HEK293 (cell line): ENCODE measurements at regions not wholly inside any gene's neighbourhood (a gene's known extent, or its start where the extent isn't known, plus 50 kb on each side); places are given as distances from the start of the nearest gene placed in this dataset.
A peak's percentile ranks its signal among the peaks of the same experiment; 100 is the strongest.

ENCODE experiments used
- CTCF ChIA-PET: fragments of 350-600 bp; formaldehyde crosslinking; extraction: SDS; loops from one replicate; lab custom pipeline; 2021; ENCODE audit warnings: antibody characterized with exemption; lab: Yijun Ruan, JAX
- POLR2A ChIA-PET: fragments of 300-600 bp; formaldehyde crosslinking; extraction: SDS; loops from one replicate; lab custom pipeline; 2020; ENCODE audit warnings: antibody characterized with exemption, inconsistent platforms; lab: Yijun Ruan, JAX
- H3K27ac ChIP-seq: fragments of 200-500 bp; sonication (Bioruptor generic); 2 replicates; pipeline ENCODE4 v1.5.1; 2014; ENCODE audit warnings: low read depth, low read length, control low read depth, inconsistent platforms; ENCODE audit errors: extremely low read depth
- H3K36me3 ChIP-seq, 2 experiments: fragments of 200-500 bp in 1 of 2; sonication (Bioruptor generic) in 1 of 2; 1 replicate in 1 of 2; 2 replicates in 1 of 2; pipeline ENCODE4 v1.5.1; 2014 to 2017; ENCODE audit warnings: inconsistent platforms in 2 of 2, low read length in 2 of 2; ENCODE audit not compliant: control insufficient read depth in 2 of 2, insufficient read depth in 1 of 2
- H3K4me1 ChIP-seq: fragments of 200-500 bp; sonication (Bioruptor generic); 2 replicates; pipeline ENCODE4 v1.5.1; 2014; ENCODE audit warnings: mild to moderate bottlenecking, low read length, inconsistent platforms; ENCODE audit not compliant: control insufficient read depth, insufficient read depth
- H3K4me3 ChIP-seq: 2 replicates; pipeline ENCODE4 v1.5.1; 2011; ENCODE audit warnings: low read depth, mild to moderate bottlenecking, control low read depth, low read length, moderate library complexity
- H3K9me3 ChIP-seq: fragments of 200-500 bp; sonication (Bioruptor generic); 2 replicates; pipeline ENCODE4 v1.5.1; 2014; ENCODE audit warnings: low read depth, low read length, inconsistent platforms; ENCODE audit not compliant: control insufficient read depth, insufficient read depth
- GLI4 ChIP-seq: fragments of 450-650 bp; formaldehyde crosslinking; IDR thresholded peaks from 2 replicates; pipeline ENCODE4 v1.5.1; 2016; ENCODE audit warnings: missing biosample characterization, missing genetic modification characterization
- GLIS1 ChIP-seq: fragments of 450-650 bp; formaldehyde crosslinking; IDR thresholded peaks from 2 replicates; pipeline ENCODE4 v1.5.1; 2016; ENCODE audit warnings: missing biosample characterization, missing genetic modification characterization
- HOXA7 ChIP-seq: sonication (generic); formaldehyde crosslinking; IDR thresholded peaks from 2 replicates; pipeline ENCODE4 v1.8.1; 2022; ENCODE audit warnings: missing genetic modification reagents, borderline replicate concordance
- OSR2 ChIP-seq: fragments of 450-650 bp; formaldehyde crosslinking; IDR thresholded peaks from 2 replicates; pipeline ENCODE4 v1.5.1; 2016; ENCODE audit warnings: missing biosample characterization, missing genetic modification characterization
- SCRT2 ChIP-seq: fragments of 450-650 bp; formaldehyde crosslinking; IDR thresholded peaks from 2 replicates; pipeline ENCODE4 v1.5.1; 2016; ENCODE audit warnings: missing biosample characterization, missing genetic modification characterization
- ZBTB8A ChIP-seq: fragments of 450-650 bp; formaldehyde crosslinking; IDR thresholded peaks from 2 replicates; pipeline ENCODE4 v1.5.1; 2016; ENCODE audit warnings: missing biosample characterization, missing genetic modification characterization
- ZFP3 ChIP-seq: fragments of 450-650 bp; formaldehyde crosslinking; IDR thresholded peaks from 2 replicates; pipeline ENCODE4 v1.5.1; 2016; ENCODE audit warnings: low read depth, missing biosample characterization, missing genetic modification characterization
- ZIC2 ChIP-seq: fragments of 450-650 bp; formaldehyde crosslinking; IDR thresholded peaks from 2 replicates; pipeline ENCODE4 v1.5.1; 2016; ENCODE audit warnings: missing biosample characterization, missing genetic modification characterization
- ZNF132 ChIP-seq: fragments of 450-650 bp; formaldehyde crosslinking; IDR thresholded peaks from 2 replicates; pipeline ENCODE4 v1.5.1; 2017; ENCODE audit warnings: missing biosample characterization, missing genetic modification characterization, borderline replicate concordance
- ZNF211 ChIP-seq: fragments of 450-650 bp; formaldehyde crosslinking; IDR thresholded peaks from 2 replicates; pipeline ENCODE4 v1.5.1; 2016; ENCODE audit warnings: low read depth, missing biosample characterization, missing genetic modification characterization
- ZNF26 ChIP-seq: fragments of 450-650 bp; formaldehyde crosslinking; IDR thresholded peaks from 2 replicates; pipeline ENCODE4 v1.5.1; 2016; ENCODE audit warnings: missing biosample characterization, missing genetic modification characterization
- ZNF302 ChIP-seq: fragments of 450-650 bp; formaldehyde crosslinking; IDR thresholded peaks from 2 replicates; pipeline ENCODE4 v1.5.1; 2016; ENCODE audit warnings: missing biosample characterization, missing genetic modification characterization, low read depth
- ZNF350 ChIP-seq: fragments of 450-650 bp; formaldehyde crosslinking; IDR thresholded peaks from 2 replicates; pipeline ENCODE4 v1.5.0; 2017; ENCODE audit warnings: missing biosample characterization, mild to moderate bottlenecking, missing genetic modification characterization
- ZNF473 ChIP-seq: fragments of 450-650 bp; formaldehyde crosslinking; IDR thresholded peaks from 2 replicates; pipeline ENCODE4 v1.5.1; 2017; ENCODE audit warnings: missing biosample characterization, missing genetic modification characterization
- ZNF513 ChIP-seq: fragments of 450-650 bp; IDR thresholded peaks from 2 replicates; pipeline ENCODE4 v1.5.1; 2018; ENCODE audit warnings: missing biosample characterization, missing genetic modification characterization
- ZNF529 ChIP-seq: fragments of 450-650 bp; formaldehyde crosslinking; IDR thresholded peaks from 2 replicates; pipeline ENCODE4 v1.5.1; 2017; ENCODE audit warnings: missing genetic modification characterization, missing biosample characterization; ENCODE audit not compliant: insufficient replicate concordance
- ZNF530 ChIP-seq: fragments of 450-650 bp; formaldehyde crosslinking; IDR thresholded peaks from 2 replicates; pipeline ENCODE4 v1.5.1; 2016; ENCODE audit warnings: low read depth, missing biosample characterization, missing genetic modification characterization
- ZNF600 ChIP-seq: fragments of 450-650 bp; formaldehyde crosslinking; IDR thresholded peaks from 2 replicates; pipeline ENCODE4 v1.5.1; 2016; ENCODE audit warnings: missing biosample characterization, missing genetic modification characterization
- ZNF610 ChIP-seq: fragments of 450-650 bp; formaldehyde crosslinking; IDR thresholded peaks from 2 replicates; pipeline ENCODE4 v1.5.1; 2016; ENCODE audit warnings: missing biosample characterization, missing genetic modification characterization, borderline replicate concordance
- ZNF621 ChIP-seq: fragments of 450-650 bp; formaldehyde crosslinking; IDR thresholded peaks from 2 replicates; pipeline ENCODE4 v1.5.1; 2017; ENCODE audit warnings: missing biosample characterization, missing genetic modification characterization
- ZNF664 ChIP-seq: fragments of 450-650 bp; formaldehyde crosslinking; IDR thresholded peaks from 2 replicates; pipeline ENCODE4 v1.5.1; 2016; ENCODE audit warnings: missing biosample characterization, missing genetic modification characterization
- ZNF768 ChIP-seq: fragments of 450-650 bp; formaldehyde crosslinking; IDR thresholded peaks from 2 replicates; pipeline ENCODE4 v1.5.1; 2018; ENCODE audit warnings: missing biosample characterization, mild to moderate bottlenecking, missing genetic modification characterization
- ZNF785 ChIP-seq: fragments of 450-650 bp; formaldehyde crosslinking; IDR thresholded peaks from 2 replicates; pipeline ENCODE4 v1.5.1; 2016; ENCODE audit warnings: missing biosample characterization, missing genetic modification characterization
- TF ChIP-seq, protein P1 (sequence below): fragments of 450-650 bp; formaldehyde crosslinking; IDR thresholded peaks from 2 replicates; pipeline ENCODE4 v1.5.1; 2016; ENCODE audit warnings: missing biosample characterization, missing genetic modification characterization, borderline replicate concordance
- TF ChIP-seq, protein P2 (sequence below): fragments of 450-650 bp; formaldehyde crosslinking; IDR thresholded peaks from 2 replicates; pipeline ENCODE4 v1.5.1; 2017; ENCODE audit warnings: missing biosample characterization, missing genetic modification characterization
- TF ChIP-seq, protein P3 (sequence below): fragments of 450-650 bp; formaldehyde crosslinking; IDR thresholded peaks from 2 replicates; pipeline ENCODE4 v1.5.1; 2016; ENCODE audit warnings: missing biosample characterization, missing genetic modification characterization

DNA sequence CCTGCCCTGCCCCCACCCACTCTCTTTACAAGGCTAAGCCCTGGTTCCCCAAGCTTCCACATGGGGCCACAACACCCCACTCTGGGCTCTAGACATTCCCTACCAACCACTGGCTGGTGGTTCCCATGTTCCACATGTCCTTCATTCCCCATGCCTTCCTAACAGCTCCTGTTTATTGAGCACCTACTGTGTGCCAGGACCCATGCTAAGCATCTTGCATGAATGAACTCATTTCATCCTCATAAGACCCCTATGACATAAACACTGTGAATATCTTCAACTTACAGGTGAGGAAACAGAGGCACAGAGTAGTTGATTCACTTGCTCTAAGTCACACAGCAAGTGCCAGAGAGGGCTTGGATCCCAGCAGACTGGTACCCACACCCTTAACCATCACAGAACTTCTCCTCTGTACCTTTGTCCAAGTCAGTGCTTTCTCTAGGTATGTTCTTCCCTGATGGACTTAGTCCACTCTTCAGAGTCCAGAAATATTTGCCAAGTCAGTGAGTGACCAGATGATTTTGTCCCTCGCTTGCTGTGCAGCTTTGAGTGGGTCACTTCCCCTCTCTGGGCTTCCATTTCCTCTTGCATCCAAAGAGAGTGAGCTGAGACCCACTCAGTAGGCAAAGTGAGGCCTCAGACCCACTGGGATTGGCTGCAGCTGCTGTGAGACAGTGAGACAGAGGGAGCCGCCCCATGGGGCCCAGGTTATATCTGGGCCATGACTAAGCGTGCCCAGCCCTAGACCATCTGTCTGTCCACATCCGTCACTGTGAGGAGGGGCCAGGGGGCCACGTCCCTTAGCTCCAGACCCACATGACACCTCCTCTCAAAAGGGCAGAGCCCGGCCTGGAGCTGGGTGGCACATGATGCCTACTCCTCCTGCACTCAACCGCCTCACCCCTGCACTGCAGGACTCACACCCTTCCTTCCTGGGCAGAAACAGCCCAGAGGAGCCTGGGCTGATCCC is 132.4 kb downstream of the MN1 start:
- CTCF ChIA-PET: interaction anchor here (0.6 kb wide), 1 partner anchor 213 kb away, joined by 4 read pairs; no protein-coding TSS in a partner anchor
- TF ChIP-seq ZNF768 (peak; percentile 84), ZNF302 (tag by site-specific recombination) (no peak), ZNF211 (no peak), ZNF350 (tag by site-specific recombination) (no peak), HOXA7 (CRISPR knock-in tag) (no peak), ZNF473 (tag by site-specific recombination) (no peak), ZNF610 (tag by site-specific recombination) (no peak), ZNF26 (tag by site-specific recombination) (no peak), ZBTB8A (tag by site-specific recombination) (no peak), ZNF529 (no peak), ZNF530 (tag by site-specific recombination) (no peak), SCRT2 (tag by site-specific recombination) (no peak), ZNF785 (no peak), ZNF132 (tag by site-specific recombination) (no peak), ZFP3 (tag by site-specific recombination) (no peak), ZIC2 (tag by site-specific recombination) (peak; percentile 41; the same call in 1 of the 2 replicates), ZNF621 (tag by site-specific recombination) (no peak), ZNF600 (tag by site-specific recombination) (no peak), ZNF664 (peak; percentile 86), GLI4 (tag by site-specific recombination) (no peak), OSR2 (tag by site-specific recombination) (no peak), ZNF513 (tag by site-specific recombination) (no peak), GLIS1 (tag by site-specific recombination) (peak; percentile 27; the same call in 1 of the 2 replicates)
- TF ChIP-seq, protein P1, sequence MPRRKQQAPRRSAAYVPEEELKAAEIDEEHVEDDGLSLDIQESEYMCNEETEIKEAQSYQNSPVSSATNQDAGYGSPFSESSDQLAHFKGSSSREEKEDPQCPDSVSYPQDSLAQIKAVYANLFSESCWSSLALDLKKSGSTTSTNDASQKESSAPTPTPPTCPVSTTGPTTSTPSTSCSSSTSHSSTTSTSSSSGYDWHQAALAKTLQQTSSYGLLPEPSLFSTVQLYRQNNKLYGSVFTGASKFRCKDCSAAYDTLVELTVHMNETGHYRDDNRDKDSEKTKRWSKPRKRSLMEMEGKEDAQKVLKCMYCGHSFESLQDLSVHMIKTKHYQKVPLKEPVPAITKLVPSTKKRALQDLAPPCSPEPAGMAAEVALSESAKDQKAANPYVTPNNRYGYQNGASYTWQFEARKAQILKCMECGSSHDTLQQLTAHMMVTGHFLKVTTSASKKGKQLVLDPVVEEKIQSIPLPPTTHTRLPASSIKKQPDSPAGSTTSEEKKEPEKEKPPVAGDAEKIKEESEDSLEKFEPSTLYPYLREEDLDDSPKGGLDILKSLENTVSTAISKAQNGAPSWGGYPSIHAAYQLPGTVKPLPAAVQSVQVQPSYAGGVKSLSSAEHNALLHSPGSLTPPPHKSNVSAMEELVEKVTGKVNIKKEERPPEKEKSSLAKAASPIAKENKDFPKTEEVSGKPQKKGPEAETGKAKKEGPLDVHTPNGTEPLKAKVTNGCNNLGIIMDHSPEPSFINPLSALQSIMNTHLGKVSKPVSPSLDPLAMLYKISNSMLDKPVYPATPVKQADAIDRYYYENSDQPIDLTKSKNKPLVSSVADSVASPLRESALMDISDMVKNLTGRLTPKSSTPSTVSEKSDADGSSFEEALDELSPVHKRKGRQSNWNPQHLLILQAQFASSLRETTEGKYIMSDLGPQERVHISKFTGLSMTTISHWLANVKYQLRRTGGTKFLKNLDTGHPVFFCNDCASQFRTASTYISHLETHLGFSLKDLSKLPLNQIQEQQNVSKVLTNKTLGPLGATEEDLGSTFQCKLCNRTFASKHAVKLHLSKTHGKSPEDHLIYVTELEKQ (tag by site-specific recombination): no peak
- TF ChIP-seq, protein P2, sequence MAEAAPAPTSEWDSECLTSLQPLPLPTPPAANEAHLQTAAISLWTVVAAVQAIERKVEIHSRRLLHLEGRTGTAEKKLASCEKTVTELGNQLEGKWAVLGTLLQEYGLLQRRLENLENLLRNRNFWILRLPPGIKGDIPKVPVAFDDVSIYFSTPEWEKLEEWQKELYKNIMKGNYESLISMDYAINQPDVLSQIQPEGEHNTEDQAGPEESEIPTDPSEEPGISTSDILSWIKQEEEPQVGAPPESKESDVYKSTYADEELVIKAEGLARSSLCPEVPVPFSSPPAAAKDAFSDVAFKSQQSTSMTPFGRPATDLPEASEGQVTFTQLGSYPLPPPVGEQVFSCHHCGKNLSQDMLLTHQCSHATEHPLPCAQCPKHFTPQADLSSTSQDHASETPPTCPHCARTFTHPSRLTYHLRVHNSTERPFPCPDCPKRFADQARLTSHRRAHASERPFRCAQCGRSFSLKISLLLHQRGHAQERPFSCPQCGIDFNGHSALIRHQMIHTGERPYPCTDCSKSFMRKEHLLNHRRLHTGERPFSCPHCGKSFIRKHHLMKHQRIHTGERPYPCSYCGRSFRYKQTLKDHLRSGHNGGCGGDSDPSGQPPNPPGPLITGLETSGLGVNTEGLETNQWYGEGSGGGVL (tag by site-specific recombination): no peak
- TF ChIP-seq, protein P3, sequence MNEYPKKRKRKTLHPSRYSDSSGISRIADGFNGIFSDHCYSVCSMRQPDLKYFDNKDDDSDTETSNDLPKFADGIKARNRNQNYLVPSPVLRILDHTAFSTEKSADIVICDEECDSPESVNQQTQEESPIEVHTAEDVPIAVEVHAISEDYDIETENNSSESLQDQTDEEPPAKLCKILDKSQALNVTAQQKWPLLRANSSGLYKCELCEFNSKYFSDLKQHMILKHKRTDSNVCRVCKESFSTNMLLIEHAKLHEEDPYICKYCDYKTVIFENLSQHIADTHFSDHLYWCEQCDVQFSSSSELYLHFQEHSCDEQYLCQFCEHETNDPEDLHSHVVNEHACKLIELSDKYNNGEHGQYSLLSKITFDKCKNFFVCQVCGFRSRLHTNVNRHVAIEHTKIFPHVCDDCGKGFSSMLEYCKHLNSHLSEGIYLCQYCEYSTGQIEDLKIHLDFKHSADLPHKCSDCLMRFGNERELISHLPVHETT: no peak

More for the DNA sequence above, 132.4 kb downstream of the MN1 start:
- Histone ChIP-seq H3K4me3 (no peak overlapping the region), H3K9me3 (no peaks in the 10 kb centered on the region), H3K4me1 (peaks cover 3% of the 10 kb centered on the region), H3K27ac (no peak overlapping the region), H3K36me3 (no peaks in the 10 kb centered on the region)
- POLR2A ChIA-PET: interaction anchor here (1.0 kb wide), 1 partner anchor 94 kb away, joined by 3 read pairs; no protein-coding TSS in a partner anchor
